ENCODE measurements at regions not wholly inside any gene's neighbourhood (a gene's known extent, or its start where the extent isn't known, plus 50 kb on each side); places are given as distances from the start of the nearest gene placed in this dataset.

DNA sequence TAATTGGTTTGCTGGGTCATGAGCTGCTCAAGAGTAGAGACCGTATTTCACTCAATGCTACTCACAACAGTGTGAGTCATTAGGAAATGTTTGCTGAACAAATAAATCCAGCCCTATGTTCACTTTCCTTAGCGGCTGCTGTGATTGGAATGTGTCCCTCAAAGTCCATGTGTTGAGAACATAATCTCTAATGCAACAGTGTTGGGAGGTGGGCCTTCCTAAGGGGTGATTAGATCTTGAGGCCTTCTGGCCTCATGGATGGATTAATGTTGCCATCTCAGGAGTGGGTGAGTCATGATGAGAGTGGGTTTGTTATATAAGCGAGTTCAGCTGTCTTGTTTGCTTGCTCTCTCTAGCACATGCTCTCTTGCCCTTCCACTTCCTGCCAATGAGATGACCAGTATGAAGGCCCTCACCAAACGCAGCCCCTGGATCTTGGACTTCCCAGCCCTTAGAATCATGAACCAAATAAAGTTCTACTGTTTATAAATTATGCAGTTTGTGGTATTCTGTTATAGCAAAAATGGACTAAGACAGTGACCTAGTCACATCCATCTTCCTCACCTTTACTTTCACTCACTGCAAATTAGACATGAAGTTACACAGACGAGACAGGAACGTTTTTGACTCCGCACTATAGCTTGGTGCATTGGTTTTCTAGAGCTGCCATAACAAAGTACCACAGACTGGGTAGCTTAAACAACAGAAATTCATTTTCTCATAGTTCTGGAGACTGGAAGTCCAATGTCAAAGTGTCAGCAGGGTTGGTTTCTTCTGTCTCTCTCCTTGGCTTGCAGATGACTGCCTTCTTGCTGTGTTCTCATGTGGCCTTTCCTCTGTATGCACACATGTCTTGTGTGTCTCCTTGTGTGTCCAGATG lies 50.9 kb upstream of the FAM169A start:
- no peak for DNase-seq (ENCODE audit: low spot score)

All from Ammon's horn (tissue), 1 donor.